PFSK-1 (cell line): ENCODE measurements at regions not wholly inside any gene's neighbourhood (a gene's known extent, or its start where the extent isn't known, plus 50 kb on each side); places are given as distances from the start of the nearest gene placed in this dataset.

Source experiments
- SIN3A ChIP-seq: IDR thresholded peaks from 2 replicates; pipeline ENCODE4 v1.6.1; 2012; ENCODE audit warnings: mild to moderate bottlenecking, low read length, moderate library complexity, borderline replicate concordance; ENCODE audit not compliant: insufficient read depth
- TAF1 ChIP-seq: IDR thresholded peaks from 2 replicates; pipeline ENCODE4 v1.6.1; 2012; ENCODE audit warnings: low read length, control low read depth, borderline replicate concordance; ENCODE audit not compliant: insufficient read depth

- no peak for TF ChIP-seq SIN3A
- no peak for TF ChIP-seq TAF1
These were observed 465.1 kb downstream of the MEI4 start for GRCh38 chr6:78117966-78118365.
